Kasumi-1 (cell line): ENCODE measurements at regions not wholly inside any gene's neighbourhood (a gene's known extent, or its start where the extent isn't known, plus 50 kb on each side); places are given as distances from the start of the nearest gene placed in this dataset.

Source experiments
- DNase-seq, 2 experiments: peaks; one replicate each; lab custom pipeline; 2025; lab: John Stamatoyannopoulos, UW

- DNase-seq: no peak
Observed at GRCh38 chr9:78806492-78807160, 509.7 kb downstream of the PSAT1 start.

DNA sequence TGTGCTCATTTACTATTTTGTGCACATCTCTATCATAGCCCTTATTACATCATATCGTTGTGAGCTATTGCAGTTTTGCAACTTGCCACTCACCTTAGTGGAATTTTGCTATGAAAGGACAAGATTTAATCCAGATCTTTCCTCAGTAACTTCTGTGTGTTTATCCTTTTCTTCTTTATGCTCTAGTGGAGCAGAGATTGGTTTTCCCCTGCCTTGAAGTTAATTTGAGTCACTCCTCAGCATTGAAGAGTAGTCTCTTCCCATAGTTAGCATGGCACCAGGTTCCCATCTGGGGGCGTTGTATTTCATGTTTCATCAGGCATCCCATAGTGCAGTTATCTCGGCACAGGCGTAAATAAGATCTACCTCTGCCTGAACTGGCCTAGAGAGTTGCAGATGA is 510.4 kb downstream of the PSAT1 start:
- DNase-seq: no peak

GRCh38 chr9:78808048-78808447 is 511.1 kb downstream of the PSAT1 start:
- no peak for DNase-seq

DNA sequence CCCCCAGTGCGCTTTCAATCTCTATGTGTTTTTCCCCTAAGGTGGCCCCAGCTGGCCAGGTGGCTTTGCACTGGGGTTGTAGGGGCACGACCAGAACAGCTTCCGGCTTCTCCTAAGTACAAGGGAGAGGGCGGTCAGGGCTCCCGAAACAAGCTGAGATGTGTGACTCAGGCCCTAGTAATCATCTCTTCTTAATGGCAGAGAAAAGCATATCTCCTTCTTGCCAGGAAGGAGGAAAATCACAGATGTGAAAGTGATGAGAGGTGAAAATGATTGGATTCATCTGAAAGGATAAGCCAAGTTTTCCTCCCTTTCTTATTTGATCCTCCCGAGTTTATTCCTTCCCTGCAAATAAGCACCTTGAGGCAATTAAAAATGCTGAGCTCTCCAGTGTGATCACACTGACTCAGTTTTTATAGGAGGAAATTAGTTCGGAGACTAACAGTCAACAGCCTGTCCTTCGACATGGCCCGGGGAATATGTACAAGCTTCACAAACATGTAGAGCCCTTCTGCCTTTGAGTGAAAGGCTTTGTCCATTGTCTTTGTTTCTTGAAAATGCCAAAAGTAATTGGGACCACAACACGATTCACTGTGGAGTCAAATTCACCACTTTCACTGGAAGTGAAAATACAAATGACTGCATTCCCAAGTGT is 514.8 kb downstream of the PSAT1 start:
- no peak for DNase-seq

DNA sequence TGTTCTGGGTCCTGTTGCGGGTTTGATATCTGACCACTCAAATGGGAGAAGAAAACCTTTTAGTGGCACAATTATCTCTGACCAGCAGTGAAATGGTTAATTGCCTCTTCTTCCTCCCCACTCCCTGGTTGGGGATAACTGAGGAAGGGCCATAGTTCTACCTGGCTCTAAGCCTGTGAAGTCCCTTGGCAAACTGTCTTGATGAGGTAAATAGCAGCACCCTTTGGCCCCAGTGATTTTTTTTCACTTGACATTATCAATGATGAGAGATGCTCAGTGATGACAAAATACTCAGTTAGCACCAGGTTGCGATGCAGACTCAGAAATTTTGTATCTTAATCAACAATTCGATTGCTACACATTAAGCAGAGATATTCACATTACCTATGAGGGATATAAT is 515.7 kb downstream of the PSAT1 start:
- no peak for DNase-seq

DNA sequence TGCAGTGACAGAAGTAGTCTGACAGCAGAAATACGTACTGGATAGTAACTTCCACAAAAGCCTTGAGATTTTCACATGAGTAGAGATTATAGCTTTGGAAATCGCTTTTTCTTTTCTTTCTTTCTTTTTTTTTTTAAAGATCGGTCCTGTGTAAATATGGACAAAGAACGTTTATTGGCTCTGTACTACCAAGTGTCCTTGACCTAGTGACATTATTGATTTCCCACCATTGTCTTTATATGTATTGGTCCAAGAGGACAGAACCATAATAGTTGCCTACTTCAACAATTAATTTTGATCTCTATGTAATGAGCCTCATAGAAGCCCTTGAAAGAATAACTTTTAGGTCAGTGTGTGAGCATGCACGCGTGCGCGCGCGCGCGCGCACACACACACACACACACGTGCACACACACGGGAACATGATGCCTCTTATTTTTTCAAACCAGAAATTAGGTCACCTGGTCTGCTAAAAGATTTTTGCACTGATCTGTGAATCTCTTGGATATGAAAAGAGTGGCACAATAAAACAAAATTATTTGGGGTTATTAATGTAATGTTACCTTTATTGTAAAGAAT is 516.8 kb downstream of the PSAT1 start:
- DNase-seq: no peak

DNA sequence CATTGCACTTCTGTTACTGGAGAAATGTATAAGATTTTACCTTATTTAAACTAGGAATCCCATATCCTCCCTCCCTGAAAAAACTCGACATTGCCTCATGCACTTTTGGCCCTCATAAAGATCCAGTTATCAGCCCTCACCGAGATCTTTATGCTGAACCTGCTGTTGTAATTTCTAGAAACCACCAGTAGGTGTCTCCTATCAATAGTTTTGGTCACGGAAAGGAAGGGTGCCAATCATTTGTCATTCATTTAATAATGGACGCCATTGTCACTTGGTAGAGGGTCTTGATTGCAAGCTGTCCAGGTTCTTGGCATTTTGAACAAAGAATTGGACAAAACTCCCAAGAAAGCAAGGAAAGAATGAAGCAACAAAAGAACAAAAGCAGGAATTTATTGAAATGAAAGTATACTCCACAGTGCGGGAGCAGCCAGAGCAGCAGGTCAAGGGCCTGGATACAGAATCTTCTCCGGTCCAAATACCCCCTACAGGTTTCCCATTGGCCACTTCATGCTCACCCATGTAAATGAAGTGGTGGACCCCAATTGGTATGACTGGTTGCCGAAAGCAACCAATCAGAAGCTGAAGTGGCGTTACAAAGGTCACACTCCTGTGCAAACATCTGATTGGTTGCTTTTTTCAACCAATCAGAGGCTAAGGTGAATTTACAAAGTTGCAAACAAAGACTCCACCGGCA is 524.3 kb downstream of the PSAT1 start:
- peak; percentile 49 to 69 for DNase-seq

GRCh38 chr9:78826527-78826926 is 529.6 kb downstream of the PSAT1 start:
- no peak for DNase-seq

DNA sequence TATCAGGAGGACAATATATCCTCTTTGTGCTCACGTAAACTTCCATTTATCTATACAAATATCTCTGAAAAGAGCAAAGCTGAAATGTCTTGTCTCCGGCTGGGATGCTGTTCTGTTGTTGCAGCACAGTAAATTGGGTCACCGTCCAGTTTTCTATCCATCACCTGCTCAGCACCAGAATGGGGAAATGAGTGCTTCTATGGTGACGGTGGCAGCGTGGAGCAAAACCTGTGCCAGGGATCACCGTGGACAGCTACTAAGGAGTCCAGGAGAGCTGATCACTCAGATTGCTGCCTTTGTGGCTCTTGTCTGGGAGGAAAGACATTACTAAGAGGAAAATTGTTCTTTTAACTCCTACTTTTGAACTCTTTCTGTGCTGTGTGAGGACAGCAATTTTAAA is 531.6 kb downstream of the PSAT1 start:
- no peak for DNase-seq

DNA sequence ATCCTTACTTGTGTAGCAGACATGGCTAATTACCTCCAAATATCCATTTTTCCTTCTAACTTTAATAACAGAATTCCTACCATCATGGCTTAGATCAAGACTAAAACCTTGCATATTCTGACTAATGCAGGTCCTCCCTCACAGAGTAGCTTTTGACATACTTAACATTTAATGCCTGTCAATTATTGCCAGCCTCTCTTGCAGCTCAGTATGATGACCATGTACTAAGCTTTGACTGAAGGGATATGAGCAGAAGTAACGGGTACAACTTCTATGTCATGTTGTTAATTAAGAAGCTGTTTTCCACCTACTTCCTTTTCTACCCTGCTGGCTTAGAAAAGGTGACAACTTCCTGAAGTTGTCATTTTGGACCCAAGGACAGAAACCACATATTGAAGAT is 533.4 kb downstream of the PSAT1 start:
- peak; percentile 1 to 5 for DNase-seq

GRCh38 chr9:78831726-78832125 is 534.8 kb downstream of the PSAT1 start:
- DNase-seq: no peak

DNA sequence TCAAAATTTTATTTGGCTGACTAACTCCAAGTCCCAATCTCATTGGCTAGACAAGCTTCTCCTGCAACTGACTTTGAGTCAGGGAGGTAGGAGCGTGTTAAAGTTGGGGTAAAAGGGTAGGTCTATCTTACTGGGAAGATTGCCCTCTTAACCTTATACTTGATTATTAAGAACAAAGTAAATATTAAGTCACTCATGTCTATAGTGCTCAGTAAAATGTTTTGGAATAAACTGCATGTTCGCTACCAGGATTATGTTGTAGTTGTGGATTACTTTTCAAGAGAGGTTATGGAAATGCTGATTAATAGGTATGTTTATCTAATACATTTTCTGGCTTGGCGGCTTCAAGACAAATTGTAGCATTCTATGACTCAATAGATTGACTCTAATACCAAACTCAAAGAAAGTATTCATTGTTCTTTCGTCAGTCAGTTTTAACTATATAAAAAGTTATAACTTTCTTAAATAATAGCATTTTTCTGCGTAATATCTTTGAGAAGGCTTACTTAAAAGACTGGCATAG is 539.1 kb downstream of the PSAT1 start:
- no peak for DNase-seq

DNA sequence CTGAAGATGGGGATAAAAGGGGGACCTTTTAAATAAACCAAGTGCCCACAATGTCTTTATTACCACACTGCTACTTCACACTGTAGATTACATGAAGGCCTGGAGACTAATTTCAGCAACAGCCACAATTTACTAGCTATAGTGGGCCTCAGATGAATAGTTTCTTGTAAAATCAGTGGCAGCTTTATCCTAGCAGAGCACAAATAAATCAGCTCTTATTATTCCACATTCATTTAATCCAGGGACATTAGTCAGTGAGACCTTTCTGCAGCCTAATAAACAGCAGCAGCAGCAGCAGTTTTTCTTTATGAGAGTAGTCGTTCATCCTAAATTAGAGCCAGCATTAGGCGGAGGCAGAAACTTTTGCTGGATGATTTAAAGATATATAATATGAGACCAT is 542.3 kb downstream of the PSAT1 start:
- no peak for DNase-seq

DNA sequence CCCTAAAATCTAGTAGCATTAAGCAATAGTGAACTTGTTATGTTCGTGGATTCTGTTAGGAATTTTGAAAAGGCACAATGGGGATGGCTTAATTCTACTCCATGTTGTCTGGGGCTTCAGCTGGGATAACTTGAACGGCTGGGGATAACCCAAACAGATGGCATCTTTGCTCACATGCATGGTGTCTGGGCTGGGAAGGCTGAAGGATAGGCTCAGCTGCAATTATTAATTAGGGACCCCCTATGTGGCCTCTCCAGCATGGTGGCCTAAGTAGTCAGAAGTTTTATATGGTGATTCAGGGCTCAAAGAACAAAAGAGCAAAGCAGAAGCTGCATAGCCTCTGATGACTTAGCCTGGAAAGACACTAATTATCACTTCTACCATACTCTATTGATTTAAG is 551.1 kb downstream of the PSAT1 start:
- DNase-seq: no peak

DNA sequence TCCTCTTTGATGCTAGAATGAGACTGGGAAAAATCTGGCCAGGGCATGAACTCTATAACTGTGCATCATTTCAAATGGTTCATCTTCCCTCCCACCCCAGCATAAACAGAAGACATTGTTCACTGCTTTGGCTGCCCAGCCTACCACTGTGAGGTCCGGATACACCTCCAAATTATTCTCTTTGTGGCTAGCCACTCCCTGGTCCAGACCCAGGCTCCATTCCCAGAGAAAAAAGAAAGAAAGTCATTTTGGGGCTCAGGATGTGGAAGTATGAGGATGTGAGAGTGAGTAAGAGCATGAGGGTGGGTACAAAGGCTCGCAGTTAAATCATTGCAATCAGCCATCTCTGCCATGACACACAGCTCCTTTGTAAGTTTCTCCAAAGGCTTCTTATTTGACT is 559.2 kb downstream of the PSAT1 start:
- DNase-seq: no peak

DNA sequence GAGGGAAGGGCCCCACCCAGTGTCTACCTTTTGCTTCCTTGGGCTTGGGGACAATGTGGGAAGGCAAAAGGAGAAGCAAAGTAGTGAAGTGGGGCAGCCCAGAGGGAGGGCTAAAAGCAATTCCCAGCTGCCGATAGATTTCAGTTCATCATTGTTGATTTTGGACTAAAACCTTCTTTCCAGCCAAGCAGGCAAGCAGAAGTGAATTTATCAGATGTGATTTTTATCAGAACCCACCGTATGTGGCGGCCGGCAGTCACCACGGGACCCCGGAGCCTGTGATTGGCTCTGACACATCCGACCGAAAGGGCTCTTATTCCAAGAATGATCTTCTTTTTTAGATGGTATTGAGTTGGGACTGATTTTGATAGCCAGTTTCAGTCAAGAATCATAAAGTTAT is 559.9 kb downstream of the PSAT1 start:
- DNase-seq: no peak

DNA sequence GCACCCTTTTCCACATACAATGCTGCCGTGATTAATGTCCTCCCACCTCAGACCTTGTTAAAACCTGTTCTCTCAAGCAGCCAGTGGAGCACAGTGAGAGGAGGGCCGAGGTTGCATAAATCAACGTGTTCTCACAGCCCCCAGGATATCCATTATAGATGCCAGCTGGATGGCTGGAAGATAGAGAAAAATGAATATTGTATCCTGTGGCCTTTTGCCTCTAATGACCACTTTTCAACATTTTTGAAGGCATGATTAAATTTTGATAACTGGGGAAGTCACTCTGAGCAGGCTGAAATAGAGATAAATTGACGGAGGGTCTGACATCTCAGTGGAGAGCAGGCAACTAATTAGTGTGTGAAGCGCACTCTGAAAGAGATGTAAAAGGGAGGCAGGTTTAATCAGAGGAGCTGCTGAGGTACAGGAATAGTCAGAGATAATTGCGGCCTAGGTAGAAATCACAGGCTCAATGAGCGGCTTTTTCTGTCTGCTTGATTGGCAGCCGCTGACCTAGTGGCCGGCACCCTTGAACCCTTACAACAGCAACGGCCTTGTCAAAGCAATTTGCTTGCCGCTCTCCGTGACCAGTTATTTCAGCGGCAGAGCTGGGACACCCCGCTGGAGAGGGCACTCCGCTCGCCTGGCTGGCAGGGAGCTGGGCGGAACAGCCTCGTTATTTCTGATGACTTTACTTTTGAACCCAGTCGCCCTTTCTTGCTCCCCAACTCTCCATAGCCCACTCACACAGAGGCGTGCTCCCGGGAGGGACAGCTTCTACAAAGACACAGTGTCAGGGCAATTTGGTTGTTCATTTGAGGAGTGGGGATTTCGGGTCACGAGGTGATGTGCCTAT is 560.7 kb downstream of the PSAT1 start:
- no peak for DNase-seq

GRCh38 chr9:78858266-78858665 is 561.3 kb downstream of the PSAT1 start:
- no peak for DNase-seq

- no peak for DNase-seq
Observed at GRCh38 chr9:78860801-78861475, 564.0 kb downstream of the PSAT1 start.

DNA sequence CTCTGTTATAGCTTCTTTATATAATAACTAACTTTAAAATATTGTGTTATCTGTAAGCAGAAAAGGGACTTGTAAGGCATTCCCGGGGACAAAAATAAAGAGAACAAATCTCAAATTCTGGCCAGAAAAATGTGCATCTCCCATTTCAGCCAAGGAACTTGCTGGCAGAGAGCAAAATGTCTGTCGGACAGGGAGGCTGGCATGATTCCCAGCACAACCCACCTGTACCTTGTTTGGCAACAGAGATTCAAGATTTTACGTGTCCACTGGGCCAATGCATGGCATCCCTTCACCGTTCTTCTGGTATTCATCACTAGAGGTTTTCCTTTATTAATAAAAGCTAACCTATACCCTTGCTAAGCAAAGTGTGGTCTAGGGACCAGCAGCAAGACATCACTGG is 566.6 kb downstream of the PSAT1 start:
- no peak for DNase-seq

DNA sequence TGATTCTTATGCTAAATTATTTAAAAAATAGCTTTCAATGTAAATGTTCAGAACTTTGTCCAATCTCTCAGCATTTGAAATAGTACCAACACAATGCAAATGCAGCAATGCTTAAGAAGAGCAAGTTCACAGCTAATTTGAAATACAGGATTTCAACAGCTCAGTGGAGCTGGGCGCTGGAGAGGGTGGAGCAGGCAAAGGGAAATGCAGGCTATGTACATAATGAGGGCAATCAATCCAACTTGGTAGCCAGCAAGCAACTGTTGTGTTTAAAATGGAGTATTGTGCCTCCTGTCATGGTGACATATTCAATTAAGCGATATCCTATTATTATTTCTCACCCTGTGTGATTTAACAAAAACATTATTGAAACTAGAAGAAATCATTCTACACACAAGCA is 568.8 kb downstream of the PSAT1 start:
- no peak for DNase-seq
